Testis (tissue), 2 donors: ENCODE measurements at regions not wholly inside any gene's neighbourhood (a gene's known extent, or its start where the extent isn't known, plus 50 kb on each side); places are given as distances from the start of the nearest gene placed in this dataset.

Experiments
- CTCF ChIP-seq, 3 experiments: fragments of 450-650 bp in 2 of 3; fragments of 200-600 bp in 1 of 3; sonication (generic) in 1 of 3; IDR thresholded peaks; one replicate each; pipeline ENCODE4 v1.5.1; 2016 to 2019; ENCODE audit warnings: antibody characterized with exemption in 3 of 3, mild to moderate bottlenecking in 2 of 3, moderate library complexity in 1 of 3
- POLR2A ChIP-seq: fragments of 450-650 bp; IDR thresholded peaks from one replicate; pipeline ENCODE4 v1.6.1; 2017; ENCODE audit warnings: antibody characterized with exemption, mild to moderate bottlenecking, moderate library complexity

- TF ChIP-seq CTCF (IDR thresholded peaks at IDR 0.05) (no peak), POLR2A (no peak)
Observed at GRCh38 chr6:20302702-20303251, 90.5 kb upstream of the MBOAT1 start.
